A673 (cell line): ENCODE measurements at regions not wholly inside any gene's neighbourhood (a gene's known extent, or its start where the extent isn't known, plus 50 kb on each side); places are given as distances from the start of the nearest gene placed in this dataset.

Experiments used
- EZH2 ChIP-seq: fragments of 200-600 bp; sonication (generic); IDR thresholded peaks from 2 replicates; pipeline ENCODE4 v1.6.1; 2017; ENCODE audit warnings: borderline replicate concordance, low read depth, mild to moderate bottlenecking, mixed read lengths, antibody characterized with exemption, low read length; ENCODE audit not compliant: poor library complexity, severe bottlenecking
- TF ChIP-seq, protein P1 (sequence below): fragments of 300-800, 200-600 bp; sonication (generic); conservative IDR thresholded peaks from 2 replicates; pipeline ENCODE4 v1.5.1; 2017; ENCODE audit warnings: low read depth, mild to moderate bottlenecking, antibody characterized with exemption, low read length, moderate library complexity, mixed read lengths

DNA sequence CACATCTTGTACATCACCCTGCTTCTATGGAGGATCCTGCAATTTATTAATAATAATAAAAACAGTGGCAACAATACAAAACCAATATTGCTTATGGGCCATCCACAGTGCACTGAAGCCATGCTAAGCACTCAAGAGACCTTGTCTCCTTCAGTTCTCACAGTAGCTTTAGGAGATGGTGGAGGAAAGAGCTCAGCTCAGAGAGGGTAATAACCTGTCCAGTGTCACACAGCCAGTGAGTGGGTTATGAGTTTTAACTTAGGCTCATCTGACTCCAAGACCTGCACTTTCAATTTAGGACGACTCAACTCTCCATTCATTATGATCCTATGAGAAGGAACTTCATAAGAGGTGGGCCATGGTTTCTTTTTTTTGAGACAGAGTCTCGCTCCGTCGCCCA is 347.6 kb upstream of the RUNX1 start:
- TF ChIP-seq, protein P1, sequence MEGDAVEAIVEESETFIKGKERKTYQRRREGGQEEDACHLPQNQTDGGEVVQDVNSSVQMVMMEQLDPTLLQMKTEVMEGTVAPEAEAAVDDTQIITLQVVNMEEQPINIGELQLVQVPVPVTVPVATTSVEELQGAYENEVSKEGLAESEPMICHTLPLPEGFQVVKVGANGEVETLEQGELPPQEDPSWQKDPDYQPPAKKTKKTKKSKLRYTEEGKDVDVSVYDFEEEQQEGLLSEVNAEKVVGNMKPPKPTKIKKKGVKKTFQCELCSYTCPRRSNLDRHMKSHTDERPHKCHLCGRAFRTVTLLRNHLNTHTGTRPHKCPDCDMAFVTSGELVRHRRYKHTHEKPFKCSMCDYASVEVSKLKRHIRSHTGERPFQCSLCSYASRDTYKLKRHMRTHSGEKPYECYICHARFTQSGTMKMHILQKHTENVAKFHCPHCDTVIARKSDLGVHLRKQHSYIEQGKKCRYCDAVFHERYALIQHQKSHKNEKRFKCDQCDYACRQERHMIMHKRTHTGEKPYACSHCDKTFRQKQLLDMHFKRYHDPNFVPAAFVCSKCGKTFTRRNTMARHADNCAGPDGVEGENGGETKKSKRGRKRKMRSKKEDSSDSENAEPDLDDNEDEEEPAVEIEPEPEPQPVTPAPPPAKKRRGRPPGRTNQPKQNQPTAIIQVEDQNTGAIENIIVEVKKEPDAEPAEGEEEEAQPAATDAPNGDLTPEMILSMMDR, result no peak
- TF ChIP-seq EZH2, result no peak
